ENCODE measurements at regions not wholly inside any gene's neighbourhood (a gene's known extent, or its start where the extent isn't known, plus 50 kb on each side); places are given as distances from the start of the nearest gene placed in this dataset.

DNA sequence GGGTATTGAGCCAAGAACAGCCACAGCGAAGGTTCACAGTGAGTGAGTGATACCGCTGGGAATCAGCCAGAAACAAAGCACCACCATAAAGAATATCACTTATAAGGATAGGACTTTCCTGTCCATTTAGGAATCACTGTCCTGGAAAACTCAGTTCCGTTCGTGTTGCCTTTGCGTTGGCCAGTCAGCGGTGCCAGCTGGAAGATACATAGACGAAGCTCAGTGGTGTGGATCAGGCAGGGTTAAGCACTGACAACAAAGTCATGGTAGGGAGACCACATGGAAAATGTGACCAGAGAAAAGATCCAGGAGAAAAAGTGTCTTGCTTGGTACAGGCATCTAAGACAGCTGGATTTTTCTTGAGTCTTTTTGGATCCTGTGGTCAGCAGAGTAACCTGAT lies 579.7 kb upstream of the DPP6 start:
- TF ChIP-seq, protein P1, sequence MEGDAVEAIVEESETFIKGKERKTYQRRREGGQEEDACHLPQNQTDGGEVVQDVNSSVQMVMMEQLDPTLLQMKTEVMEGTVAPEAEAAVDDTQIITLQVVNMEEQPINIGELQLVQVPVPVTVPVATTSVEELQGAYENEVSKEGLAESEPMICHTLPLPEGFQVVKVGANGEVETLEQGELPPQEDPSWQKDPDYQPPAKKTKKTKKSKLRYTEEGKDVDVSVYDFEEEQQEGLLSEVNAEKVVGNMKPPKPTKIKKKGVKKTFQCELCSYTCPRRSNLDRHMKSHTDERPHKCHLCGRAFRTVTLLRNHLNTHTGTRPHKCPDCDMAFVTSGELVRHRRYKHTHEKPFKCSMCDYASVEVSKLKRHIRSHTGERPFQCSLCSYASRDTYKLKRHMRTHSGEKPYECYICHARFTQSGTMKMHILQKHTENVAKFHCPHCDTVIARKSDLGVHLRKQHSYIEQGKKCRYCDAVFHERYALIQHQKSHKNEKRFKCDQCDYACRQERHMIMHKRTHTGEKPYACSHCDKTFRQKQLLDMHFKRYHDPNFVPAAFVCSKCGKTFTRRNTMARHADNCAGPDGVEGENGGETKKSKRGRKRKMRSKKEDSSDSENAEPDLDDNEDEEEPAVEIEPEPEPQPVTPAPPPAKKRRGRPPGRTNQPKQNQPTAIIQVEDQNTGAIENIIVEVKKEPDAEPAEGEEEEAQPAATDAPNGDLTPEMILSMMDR (IDR thresholded peaks at IDR 0.05): no peak
- TF ChIP-seq POLR2A (IDR thresholded peaks at IDR 0.05): no peak
- TF ChIP-seq EP300 (IDR thresholded peaks at IDR 0.05): no peak
- TF ChIP-seq POLR2AphosphoS5 (IDR thresholded peaks at IDR 0.05): no peak
